ENCODE measurements at regions not wholly inside any gene's neighbourhood (a gene's known extent, or its start where the extent isn't known, plus 50 kb on each side); places are given as distances from the start of the nearest gene placed in this dataset.
"Not testable (repeated sequence)": the region's sequence is repeated elsewhere in the genome, so short reads cannot be mapped to it uniquely, and the experiment has no call there.

DNA sequence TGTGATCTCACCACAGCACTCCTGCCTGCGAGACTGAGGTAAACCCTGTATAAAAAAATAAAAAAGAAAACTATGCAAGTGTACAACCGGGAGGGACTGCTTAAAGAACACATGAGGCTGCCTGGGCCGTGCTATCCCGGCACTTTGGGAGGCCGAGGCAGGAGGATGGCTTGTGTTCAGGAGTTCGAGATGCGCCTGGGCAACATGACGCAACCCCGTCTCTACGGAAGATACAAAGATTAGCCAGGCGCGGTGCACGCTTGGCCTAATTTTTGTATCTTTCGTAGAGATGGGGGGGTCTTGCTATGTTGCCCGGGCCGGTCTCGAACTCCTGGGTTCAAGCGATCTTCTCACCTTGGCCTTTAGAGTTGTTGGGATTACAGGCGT is 75.2 kb upstream of the ERV3-1 start:
- TF ChIP-seq NRF1 (IDR thresholded peaks at IDR 0.05; ENCODE audit: low read depth, low read length); POLR2A (IDR thresholded peaks at IDR 0.05; ENCODE audit: control extremely low read depth in 1 of 2, low read depth in 2 of 2, low read length in 2 of 2); RXRA (IDR thresholded peaks at IDR 0.05; ENCODE audit: insufficient read depth, low read depth, low read length); EP300 (IDR thresholded peaks at IDR 0.05; ENCODE audit: borderline replicate concordance in 1 of 2, low read depth in 2 of 2, low read length in 2 of 2); JUND (IDR thresholded peaks at IDR 0.05; ENCODE audit: low read length); TEAD4 (IDR thresholded peaks at IDR 0.05; ENCODE audit: low read depth, low read length); EZH2 (IDR thresholded peaks at IDR 0.05; ENCODE audit: low read depth, low read length, severe bottlenecking); BCL11A (IDR thresholded peaks at IDR 0.05; ENCODE audit: low read depth in 2 of 2, low read length in 2 of 2); YY1 (IDR thresholded peaks at IDR 0.05; ENCODE audit: low read depth, low read length); ZNF274 (IDR thresholded peaks at IDR 0.05; ENCODE audit: borderline replicate concordance, extremely low read depth, low read length); SP4 (IDR thresholded peaks at IDR 0.05; ENCODE audit: low read length): not testable (repeated sequence)
- TF ChIP-seq, protein P1, sequence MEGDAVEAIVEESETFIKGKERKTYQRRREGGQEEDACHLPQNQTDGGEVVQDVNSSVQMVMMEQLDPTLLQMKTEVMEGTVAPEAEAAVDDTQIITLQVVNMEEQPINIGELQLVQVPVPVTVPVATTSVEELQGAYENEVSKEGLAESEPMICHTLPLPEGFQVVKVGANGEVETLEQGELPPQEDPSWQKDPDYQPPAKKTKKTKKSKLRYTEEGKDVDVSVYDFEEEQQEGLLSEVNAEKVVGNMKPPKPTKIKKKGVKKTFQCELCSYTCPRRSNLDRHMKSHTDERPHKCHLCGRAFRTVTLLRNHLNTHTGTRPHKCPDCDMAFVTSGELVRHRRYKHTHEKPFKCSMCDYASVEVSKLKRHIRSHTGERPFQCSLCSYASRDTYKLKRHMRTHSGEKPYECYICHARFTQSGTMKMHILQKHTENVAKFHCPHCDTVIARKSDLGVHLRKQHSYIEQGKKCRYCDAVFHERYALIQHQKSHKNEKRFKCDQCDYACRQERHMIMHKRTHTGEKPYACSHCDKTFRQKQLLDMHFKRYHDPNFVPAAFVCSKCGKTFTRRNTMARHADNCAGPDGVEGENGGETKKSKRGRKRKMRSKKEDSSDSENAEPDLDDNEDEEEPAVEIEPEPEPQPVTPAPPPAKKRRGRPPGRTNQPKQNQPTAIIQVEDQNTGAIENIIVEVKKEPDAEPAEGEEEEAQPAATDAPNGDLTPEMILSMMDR (IDR thresholded peaks at IDR 0.05; ENCODE audit: control extremely low read depth in 1 of 3, insufficient read depth in 1 of 3, low read depth in 1 of 3, low read length in 3 of 3), result not testable (repeated sequence)
- TF ChIP-seq, protein P2, sequence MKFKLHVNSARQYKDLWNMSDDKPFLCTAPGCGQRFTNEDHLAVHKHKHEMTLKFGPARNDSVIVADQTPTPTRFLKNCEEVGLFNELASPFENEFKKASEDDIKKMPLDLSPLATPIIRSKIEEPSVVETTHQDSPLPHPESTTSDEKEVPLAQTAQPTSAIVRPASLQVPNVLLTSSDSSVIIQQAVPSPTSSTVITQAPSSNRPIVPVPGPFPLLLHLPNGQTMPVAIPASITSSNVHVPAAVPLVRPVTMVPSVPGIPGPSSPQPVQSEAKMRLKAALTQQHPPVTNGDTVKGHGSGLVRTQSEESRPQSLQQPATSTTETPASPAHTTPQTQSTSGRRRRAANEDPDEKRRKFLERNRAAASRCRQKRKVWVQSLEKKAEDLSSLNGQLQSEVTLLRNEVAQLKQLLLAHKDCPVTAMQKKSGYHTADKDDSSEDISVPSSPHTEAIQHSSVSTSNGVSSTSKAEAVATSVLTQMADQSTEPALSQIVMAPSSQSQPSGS (IDR thresholded peaks at IDR 0.05; ENCODE audit: low read length), result not testable (repeated sequence)
